Body of pancreas (tissue), 4 donors: ENCODE measurements at regions not wholly inside any gene's neighbourhood (a gene's known extent, or its start where the extent isn't known, plus 50 kb on each side); places are given as distances from the start of the nearest gene placed in this dataset.

Experiments used
- POLR2A ChIP-seq, 3 donors: fragments of 450-650 bp; IDR thresholded peaks; one replicate each; pipeline ENCODE4 v1.6.1; 2016; ENCODE audit warnings: antibody characterized with exemption in 3 of 3, mild to moderate bottlenecking in 2 of 3
- TF ChIP-seq, protein P1 (sequence below), 7 experiments: fragments of 450-650 bp in 4 of 7; fragments of 200-600 bp in 3 of 7; sonication (generic) in 3 of 7; IDR thresholded peaks; one replicate each; pipeline ENCODE4 v1.5.1; 2016 to 2019; ENCODE audit warnings: antibody characterized with exemption in 7 of 7

- TF ChIP-seq, protein P1, sequence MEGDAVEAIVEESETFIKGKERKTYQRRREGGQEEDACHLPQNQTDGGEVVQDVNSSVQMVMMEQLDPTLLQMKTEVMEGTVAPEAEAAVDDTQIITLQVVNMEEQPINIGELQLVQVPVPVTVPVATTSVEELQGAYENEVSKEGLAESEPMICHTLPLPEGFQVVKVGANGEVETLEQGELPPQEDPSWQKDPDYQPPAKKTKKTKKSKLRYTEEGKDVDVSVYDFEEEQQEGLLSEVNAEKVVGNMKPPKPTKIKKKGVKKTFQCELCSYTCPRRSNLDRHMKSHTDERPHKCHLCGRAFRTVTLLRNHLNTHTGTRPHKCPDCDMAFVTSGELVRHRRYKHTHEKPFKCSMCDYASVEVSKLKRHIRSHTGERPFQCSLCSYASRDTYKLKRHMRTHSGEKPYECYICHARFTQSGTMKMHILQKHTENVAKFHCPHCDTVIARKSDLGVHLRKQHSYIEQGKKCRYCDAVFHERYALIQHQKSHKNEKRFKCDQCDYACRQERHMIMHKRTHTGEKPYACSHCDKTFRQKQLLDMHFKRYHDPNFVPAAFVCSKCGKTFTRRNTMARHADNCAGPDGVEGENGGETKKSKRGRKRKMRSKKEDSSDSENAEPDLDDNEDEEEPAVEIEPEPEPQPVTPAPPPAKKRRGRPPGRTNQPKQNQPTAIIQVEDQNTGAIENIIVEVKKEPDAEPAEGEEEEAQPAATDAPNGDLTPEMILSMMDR (IDR thresholded peaks at IDR 0.05), result no peak
- no peak for TF ChIP-seq POLR2A (IDR thresholded peaks at IDR 0.05)
These were observed 1134.8 kb downstream of the BRD1 start for GRCh38 chr22:48692734-48693376.
